GM18861 (cell line): ENCODE measurements at regions not wholly inside any gene's neighbourhood (a gene's known extent, or its start where the extent isn't known, plus 50 kb on each side); places are given as distances from the start of the nearest gene placed in this dataset.

Experiments
- ATAC-seq: cut with Tn5 transposase; IDR thresholded peaks from one replicate; pipeline ENCODE4 v1.9.1; 2021; ENCODE audit not compliant: unreplicated experiment

DNA sequence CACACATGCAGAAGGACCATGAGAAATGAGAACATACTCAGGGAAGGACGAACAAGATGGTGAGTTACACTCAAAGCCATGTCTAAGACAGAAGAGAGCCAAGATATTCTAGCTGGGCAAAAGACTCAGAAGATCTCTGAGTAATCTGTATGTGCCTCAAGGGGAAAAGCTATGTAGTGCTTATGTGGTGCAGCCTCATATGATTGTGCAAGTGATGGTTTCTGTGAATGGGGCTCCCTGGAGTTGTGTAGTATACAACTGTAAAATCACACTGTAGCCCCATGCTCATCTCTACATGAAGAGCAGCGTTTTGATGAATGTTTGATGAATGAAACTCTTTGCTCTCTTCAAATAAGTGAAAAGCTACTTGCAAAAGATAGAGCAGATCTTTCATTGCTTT lies 57.5 kb downstream of the OSR1 start:
- no peak for ATAC-seq

DNA sequence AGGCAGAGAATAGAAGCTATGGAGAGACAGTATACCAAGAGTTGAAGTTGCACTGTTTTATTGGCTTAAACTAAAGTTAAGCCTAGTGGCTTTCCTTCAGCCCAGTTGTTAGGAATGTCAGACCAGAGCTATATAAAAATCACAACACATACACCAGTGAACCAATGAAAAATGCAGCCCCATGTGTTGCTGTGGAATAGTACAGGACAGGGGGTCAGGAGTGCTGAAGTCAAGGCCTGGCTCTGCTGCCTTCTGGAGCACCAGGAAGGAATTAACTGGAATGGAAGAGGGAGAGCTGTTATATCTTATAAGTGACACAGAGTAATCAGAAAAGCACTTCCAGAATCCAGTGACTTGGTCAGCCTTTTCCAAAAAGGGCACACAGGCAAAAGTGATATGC lies 58.9 kb downstream of the OSR1 start:
- ATAC-seq = no peak

DNA sequence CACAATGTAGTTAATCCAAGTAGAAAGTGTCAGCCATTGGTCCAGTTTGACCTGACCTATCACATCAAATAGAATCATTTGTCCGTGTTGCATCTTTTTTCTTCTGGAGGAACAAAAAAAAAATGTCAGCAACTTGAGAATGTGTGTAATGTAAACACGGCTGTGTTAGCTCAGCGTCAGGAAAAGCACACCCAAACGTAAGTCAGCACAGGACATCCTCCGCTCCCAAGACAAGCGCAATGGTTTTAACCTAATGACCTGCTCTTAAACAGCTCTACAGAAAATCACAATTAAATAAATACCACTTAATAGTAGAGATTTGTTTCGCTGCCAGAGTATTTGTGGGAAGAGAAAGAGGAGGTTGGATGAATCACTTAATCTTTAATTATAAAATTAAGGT lies 59.4 kb downstream of the OSR1 start:
- ATAC-seq = no peak

DNA sequence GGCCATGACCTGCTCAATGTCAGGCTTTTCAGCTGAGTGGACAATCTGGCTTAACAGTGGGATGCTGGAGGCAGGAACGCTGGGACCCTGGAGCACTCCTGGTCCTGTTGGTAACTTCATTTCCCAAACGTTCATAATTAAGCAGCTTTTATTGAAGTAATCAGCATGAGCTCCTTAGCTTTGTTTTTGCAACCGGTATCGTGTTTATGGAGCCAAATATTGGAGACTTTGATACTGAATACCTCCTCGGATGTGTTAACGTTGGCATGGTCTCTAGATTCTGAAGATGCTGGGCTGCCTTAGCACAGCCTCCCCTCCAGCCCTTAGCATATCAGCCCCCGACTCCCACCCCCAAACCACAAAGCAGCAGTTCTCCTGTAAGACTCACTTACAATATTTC lies 60.7 kb downstream of the OSR1 start:
- no peak for ATAC-seq

DNA sequence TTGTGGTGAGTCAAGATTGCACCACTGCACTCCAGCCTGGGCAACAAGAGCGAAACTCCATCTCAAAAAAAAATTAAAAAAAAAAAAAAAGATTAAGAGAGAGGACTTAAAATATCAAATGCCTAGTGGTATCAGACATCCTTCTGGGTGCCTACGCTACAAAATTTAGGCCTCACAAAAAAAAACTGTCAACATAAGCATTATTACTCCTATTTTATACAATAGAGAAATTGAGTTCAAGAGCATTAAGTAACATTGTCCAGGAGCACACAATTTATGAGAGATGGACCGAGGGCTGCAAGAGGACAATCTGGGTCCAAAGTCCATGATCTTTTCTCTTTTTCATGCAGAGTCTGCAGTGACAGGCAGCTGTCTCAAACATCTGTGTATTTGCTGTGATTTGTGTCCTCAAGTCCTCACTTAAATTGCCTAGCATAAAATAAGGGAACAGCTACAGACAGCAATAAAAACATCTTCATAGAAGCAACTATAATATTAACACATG lies 62.4 kb downstream of the OSR1 start:
- no peak for ATAC-seq

DNA sequence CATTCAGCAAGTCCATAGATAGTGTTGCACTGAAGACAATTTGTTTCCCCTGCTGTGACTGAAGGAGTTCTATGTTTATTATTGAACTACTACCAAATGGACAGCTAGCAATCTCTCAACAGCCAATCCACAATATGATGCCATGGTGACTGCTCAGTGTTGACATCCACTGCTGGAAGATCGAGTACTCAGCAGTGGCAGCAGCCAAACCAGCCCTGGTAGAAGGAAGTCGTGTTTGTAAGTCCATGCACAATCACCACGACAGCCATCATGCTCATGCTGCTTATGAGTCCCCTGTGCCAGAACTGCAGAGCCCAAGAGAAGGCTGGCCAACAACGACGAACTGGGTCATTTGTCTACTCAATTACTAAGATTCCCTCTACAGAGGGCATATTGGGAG lies 66.4 kb downstream of the OSR1 start:
- ATAC-seq = no peak

DNA sequence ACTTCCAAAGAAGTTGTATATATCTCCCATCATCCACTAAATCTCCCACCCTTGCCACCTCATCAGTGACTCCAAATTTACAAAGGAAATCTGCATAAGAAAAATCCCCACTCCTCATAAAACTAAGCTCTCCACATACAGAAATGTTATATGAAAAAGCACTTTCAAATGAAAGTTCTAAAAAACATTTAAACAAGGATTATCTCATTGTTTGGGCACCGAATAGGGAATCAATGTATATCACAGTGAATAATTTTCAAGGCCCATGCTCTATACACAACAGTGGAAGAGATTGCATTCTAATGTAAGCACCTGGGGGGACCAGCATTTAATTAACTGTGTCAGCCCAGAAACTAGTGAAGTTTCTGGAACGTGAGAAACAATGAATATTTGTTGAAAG lies 70.1 kb downstream of the OSR1 start:
- ATAC-seq = no peak

DNA sequence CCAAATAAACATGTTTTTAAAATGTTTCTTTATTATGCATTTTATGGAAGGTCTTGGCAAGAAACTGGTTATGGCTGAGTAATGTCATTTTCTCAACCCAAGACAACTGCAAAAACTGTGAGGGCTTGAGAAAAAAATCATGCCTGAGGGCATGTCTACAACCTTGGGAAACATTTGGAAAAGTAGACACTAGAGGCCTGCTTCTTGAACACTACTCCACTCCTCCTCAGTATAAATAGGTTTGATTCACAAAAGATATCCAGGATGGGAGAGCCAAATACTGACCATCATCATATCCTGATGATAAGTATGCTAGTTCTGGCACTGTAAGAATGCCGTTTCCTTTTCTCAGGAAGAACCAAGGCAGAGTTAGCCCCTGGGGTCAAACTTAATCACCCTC lies 71.1 kb downstream of the OSR1 start:
- no peak for ATAC-seq

DNA sequence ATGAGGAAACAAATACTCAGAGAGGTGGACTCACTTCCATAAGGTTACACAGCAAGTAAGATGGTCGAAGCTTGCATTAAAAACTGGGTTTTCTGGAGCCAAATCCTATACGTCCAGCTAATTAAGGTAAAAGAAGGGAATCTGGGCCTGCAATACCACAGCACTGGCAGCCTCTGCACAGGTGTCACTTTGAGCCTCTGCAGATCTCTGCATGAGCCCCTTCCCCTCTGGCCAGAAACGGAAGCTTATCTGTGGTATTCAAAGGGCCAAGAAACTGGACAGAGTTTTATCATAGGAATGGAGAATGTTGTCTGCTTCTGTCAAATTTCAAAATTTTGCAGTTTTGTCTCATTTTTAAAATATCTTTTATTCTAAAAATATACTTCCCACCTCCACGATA lies 76.1 kb downstream of the OSR1 start:
- ATAC-seq = no peak

DNA sequence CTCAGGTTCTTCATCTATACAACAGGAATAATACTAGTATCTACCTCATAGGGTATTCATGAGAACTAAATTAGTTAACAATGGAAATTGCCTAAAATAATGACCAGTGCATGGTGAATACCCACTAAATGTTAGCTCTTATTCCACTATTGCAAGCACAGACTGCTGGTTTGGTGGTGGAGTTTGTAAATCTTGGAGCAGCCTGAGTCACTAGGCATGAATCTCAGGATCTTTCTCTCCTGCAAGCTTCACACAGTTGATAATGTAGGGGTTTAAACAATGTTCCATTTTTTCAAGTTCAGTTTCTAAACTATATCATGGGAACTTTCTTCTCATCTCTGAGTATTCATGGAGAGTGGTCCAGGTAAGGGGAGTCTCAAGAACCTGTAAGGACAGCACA lies 84.0 kb downstream of the OSR1 start:
- ATAC-seq = no peak

DNA sequence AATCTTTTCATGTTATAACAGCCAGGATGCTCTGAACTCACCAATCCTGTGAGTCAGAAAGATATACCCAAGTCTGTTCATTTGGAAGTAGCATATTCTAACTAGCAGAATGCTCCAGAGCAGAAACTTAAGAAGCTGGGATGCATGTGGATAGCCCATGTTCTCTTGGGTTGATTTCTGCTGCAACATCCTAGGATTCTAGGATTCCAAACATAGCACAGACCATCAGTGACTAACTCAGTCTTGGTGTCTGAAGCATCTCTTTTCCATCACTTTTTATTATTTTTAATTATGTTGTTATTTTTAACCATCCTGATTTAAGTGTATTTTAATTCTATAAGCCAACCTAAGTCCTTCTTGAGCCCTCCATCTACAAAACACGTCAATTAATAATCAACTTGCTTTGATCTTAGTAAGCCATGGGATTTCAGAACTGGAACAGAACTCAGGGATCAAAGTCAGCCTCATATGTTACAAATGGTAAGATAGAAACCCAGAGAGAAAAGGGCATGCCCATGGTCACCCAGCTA lies 85.4 kb downstream of the OSR1 start:
- no peak for ATAC-seq

DNA sequence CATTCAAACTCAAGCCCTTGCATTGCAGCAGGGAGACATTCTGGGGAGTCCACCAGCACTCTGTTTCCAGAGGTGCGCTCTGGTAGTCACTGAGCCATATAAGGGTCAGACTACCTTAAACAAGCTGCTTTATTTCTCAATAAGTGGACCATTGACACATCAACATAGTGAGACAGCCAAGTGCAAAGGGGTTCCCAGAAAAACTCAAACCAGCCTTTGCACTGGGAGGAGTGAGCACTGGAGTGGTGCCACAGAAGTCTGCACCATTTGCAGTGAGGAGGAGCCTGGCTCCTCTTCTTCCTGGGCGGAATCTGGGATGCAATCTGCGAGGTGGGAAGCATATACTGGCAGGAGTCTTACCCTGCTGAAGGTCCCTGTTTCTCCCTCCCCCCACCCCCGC lies 86.4 kb downstream of the OSR1 start:
- ATAC-seq = no peak

DNA sequence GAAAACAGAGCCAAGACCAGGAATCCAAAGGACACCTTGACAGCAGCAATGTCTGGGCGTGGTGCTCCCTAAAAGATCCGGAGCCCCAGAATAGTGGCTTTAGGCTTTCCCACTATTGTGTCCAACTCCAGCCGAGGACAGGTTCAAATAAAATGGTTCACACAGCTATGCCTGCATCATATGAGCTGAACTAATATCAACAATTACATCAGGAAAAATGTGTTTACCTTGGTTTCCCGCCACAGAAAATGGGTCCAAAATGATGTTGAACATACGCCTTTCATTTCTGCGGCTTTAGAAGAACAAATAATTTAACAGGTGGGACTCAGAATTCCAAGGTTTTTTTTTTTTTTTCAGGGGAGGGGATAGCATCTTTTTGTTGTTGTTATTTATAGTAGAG lies 93.6 kb downstream of the OSR1 start:
- ATAC-seq = no peak

DNA sequence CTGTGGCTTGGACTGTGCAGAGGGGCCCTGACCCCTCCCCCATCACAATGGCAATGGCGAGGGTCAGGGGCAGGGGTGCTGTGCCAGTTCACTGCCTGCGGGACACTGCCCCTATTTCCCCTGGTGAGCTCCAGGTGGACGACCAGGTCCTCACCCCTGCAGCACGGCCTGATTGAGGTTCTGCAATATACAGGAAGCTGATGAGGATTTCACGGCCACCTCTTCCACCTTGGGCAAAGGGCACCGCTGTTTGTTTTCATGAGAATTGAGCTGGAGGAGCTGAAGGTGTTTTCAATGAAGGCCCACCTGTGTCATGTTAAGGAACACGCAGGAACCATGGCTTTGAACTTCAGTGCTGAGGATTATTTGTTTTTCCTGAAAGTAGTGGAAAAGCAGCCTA lies 96.3 kb downstream of the OSR1 start:
- ATAC-seq = no peak

DNA sequence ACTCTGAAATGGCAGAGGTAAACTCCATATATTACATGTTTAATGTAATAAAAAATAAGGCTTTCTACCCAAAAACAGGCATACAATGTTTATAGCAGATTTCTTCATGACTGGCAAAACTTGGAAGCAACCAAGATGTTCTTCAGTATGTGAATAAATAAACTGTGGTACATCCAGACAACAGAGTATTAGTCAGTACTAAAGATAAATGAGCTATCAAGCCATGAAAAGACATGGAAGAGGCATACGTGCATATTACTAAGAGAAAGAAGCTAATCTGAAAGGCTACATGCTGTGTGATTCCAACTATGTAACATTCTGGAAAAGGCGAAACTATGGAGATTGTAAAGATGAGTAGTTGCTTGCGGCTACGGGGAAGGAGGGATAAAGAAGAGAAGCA lies 97.4 kb downstream of the OSR1 start:
- ATAC-seq = no peak

DNA sequence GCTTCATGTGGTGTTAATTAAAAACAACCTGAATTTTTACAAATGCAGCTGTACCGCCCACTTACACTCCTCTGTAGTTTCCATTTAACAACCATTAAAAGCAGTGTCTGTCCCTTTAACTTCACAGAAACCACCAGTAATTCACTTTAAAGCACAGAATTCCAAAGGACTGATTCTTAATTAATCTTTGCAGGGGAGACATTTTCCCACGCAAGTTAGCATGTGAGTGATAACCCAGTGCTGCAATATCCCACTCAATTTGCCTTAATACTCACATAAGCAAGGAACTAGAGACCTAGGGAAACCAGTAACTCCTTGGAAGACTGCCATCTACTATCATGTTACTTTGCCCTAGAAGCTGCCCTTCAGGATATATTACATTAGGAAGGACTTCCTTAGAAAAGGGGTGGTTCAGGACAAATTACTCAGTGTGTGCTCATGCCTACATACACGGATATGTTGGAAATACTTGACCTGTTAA lies 102.3 kb downstream of the OSR1 start:
- no peak for ATAC-seq

DNA sequence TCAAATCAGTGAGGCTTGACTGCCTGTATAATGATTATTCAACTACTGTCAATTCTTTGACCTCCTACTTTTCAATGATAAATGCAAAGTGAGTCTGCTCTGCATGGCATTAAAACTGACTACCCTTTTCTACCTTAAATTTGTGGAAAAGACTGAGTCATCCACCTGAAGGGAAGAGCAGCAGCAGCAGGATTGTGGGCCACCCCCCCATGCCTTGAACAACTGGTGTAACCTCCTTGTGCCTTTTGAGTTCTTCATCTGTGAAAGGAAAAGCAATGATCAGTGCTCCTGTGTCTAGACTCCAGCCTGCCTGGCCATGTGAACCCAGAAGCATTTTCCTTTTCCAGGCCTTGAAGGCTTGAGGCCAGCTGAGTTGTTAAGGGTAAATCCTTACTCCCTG lies 102.9 kb downstream of the OSR1 start:
- ATAC-seq = no peak

DNA sequence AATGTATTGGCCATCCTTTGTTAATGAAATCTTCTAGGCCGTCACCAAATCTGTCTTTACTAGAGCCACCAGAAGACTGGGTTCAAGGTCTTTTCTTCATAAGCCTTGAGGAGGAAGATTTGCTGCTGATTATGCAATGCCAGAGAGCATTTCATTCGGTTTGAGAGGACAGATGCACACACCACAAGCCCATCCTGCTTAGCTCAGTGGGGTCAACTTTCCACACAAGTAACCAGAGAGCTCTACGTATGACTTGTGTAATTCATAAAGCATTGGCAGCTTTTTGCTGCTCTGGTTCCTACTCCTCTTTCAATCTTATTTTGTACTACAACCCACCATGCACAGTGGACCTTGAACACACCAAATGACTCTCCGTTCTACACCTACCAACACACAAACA lies 106.9 kb downstream of the OSR1 start:
- no peak for ATAC-seq

DNA sequence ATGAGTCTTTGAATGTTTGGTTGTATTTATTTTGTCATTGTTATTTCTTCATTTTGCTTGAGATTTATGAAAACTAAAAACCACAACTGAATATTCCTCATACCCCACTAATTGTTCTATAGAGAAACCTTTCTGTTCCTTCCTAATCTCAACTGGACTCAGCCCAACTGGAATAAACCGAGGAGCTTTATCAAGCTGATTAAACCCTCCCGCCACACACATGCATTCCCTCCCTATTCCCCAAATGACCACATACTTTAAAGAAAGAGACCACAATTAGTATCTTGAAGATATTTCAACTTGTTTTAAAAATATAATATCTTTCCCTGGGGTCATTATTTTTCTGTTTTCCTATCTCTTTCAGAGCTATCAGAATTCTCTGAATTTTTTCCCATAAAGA lies 107.5 kb downstream of the OSR1 start:
- ATAC-seq = no peak

DNA sequence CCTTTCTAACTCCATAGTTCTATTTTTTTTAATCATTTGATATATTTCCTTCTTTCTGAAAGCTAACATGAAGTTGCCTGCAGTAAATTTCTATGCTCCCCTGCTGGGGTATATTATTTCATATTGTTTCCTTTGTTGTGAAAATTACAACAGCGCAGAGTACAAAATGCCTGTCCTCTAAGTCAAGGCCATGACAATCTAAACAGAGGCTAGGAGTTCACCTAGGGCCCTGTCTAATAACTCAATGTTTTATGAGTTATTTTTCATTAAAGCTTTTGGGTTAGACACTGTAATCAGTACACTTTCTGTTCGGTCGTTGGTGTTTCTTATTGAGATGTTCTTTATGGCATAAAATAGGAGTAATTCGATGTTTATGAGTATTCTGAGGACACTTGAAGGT lies 111.2 kb downstream of the OSR1 start:
- ATAC-seq = no peak

DNA sequence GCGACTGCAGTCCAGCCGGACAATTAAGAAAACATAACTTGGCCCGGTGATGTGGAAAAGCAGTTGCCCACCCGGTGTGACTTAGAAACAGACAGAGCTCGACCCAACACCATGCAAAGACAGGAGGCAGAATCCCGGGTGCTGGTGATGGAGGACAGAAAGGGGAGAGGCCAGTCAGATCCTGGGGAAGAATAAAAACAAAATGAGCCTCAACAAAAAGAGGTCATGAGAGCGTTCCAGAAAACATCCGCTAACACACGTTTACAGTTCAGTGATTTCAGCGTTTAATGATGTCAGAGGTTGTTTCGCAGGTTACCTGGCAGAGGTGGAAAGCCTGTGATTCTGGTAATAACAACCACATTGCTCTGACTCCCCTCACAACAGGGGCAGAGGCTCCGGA lies 111.9 kb downstream of the OSR1 start:
- ATAC-seq = no peak

DNA sequence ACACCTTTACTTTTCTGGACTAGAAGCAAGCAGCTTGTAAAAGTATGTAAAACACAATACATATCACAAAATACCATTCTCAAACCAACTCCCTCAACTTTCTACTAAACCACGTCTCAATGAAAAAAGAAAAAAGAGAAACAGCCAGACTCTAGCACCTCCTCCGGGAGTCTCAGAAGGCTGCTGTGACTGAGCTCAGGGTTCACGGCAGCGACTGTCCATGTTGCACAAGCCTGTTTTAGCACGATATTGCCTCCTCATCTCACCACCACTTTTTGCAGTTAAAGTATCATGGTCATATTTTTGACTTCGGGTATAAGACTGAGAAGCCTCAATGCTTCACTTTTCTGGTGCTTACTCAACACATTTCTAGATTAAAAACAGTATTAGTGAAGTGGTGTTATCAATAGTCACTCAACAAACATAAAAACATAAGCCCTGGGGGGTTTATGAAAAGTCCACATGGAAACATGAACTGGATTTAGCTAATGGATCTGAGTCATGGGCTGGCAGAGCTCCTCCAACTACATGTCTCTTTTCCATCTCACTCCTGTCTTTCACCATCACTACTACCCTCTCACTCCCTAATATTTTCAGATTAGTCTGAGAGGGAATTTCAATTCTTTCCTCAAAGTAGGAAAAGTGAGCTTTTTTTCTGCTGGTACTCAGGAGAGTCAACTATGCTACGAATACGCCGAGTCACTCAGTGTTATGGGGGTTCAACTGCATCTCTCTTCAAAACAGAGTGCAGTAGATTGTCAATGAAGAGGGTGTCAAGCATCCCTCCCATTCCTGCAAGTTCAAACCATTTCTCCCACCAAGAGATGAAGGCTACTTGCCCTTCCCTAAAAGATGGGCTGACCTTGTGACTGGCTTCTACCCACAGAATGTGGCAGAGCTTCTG lies 113.7 kb downstream of the OSR1 start:
- ATAC-seq = no peak
